ENCODE measurements at regions not wholly inside any gene's neighbourhood (a gene's known extent, or its start where the extent isn't known, plus 50 kb on each side); places are given as distances from the start of the nearest gene placed in this dataset.
"Not testable (repeated sequence)": the region's sequence is repeated elsewhere in the genome, so short reads cannot be mapped to it uniquely, and the experiment has no call there.

GRCh38 chr16:88165040-88165544, 213.9 kb downstream of the BANP start:
- not testable (repeated sequence) for DNase-seq

GRCh38 chr16:88165683-88166082, 214.4 kb downstream of the BANP start:
- DNase-seq: not testable (repeated sequence)

GRCh38 chr16:88166209-88166773, 215.1 kb downstream of the BANP start:
- not testable (repeated sequence) for DNase-seq

GRCh38 chr16:88167798-88168556, 214.8 kb upstream of the ZNF469 start:
- not testable (repeated sequence) for DNase-seq

GRCh38 chr16:88168557-88168949, 214.2 kb upstream of the ZNF469 start:
- not testable (repeated sequence) for DNase-seq

GRCh38 chr16:88169136-88169830, 213.5 kb upstream of the ZNF469 start:
- not testable (repeated sequence) for DNase-seq

GRCh38 chr16:88169831-88170165, 213.0 kb upstream of the ZNF469 start:
- not testable (repeated sequence) for DNase-seq

GRCh38 chr16:88170528-88170991, 212.2 kb upstream of the ZNF469 start:
- DNase-seq: peak; percentile 35

- DNase-seq: not testable (repeated sequence)
These were observed 211.6 kb upstream of the ZNF469 start for GRCh38 chr16:88171126-88171525.

GRCh38 chr16:88176184-88176583, 206.6 kb upstream of the ZNF469 start:
- not testable (repeated sequence) for DNase-seq

GRCh38 chr16:88176591-88177180, 206.1 kb upstream of the ZNF469 start:
- not testable (repeated sequence) for DNase-seq

- DNase-seq: not testable (repeated sequence)
These were observed 204.5 kb upstream of the ZNF469 start for GRCh38 chr16:88178251-88178650.

GRCh38 chr16:88178896-88179295, 203.9 kb upstream of the ZNF469 start:
- DNase-seq: peak; percentile 14

GRCh38 chr16:88182967-88183881, 199.5 kb upstream of the ZNF469 start:
- not testable (repeated sequence) for DNase-seq

- not testable (repeated sequence) for DNase-seq
These were observed 198.7 kb upstream of the ZNF469 start for GRCh38 chr16:88184053-88184452.

- not testable (repeated sequence) for DNase-seq
These were observed 198.0 kb upstream of the ZNF469 start for GRCh38 chr16:88184566-88185355.

- DNase-seq: not testable (repeated sequence)
These were observed 197.4 kb upstream of the ZNF469 start for GRCh38 chr16:88185406-88185805.

GRCh38 chr16:88185976-88186888, 196.5 kb upstream of the ZNF469 start:
- DNase-seq: not testable (repeated sequence)

GRCh38 chr16:88186889-88187870, 195.6 kb upstream of the ZNF469 start:
- DNase-seq: not testable (repeated sequence)
